Medulla oblongata (tissue), 1 donor: ENCODE measurements at regions not wholly inside any gene's neighbourhood (a gene's known extent, or its start where the extent isn't known, plus 50 kb on each side); places are given as distances from the start of the nearest gene placed in this dataset.
"Not testable (repeated sequence)": the region's sequence is repeated elsewhere in the genome, so short reads cannot be mapped to it uniquely, and the experiment has no call there.

ENCODE experiments used
- DNase-seq: peaks from one replicate; pipeline ENCODE4 v3.0.0-alpha.2; 2015; ENCODE audit errors: extremely low spot score

DNA sequence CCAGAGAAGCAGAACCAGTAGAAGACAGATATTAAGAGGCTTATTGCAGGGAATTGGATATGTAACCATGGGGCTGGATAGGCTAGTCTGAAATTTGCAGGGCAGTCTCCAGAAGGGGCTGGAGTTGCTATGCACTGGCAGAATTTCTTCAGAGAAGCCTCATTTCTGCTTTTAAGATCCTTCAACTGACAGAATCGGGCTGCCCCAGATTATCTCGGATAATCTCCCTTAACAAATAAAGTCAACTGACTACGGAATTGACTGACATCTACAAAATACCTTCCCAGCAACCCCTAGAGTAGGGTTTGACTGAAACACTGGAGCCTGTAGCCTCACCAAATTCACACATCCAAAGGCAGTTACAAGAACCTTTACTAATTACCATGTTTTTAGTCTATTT lies 136.4 kb downstream of the SOCS6 start:
- no peak for DNase-seq

DNA sequence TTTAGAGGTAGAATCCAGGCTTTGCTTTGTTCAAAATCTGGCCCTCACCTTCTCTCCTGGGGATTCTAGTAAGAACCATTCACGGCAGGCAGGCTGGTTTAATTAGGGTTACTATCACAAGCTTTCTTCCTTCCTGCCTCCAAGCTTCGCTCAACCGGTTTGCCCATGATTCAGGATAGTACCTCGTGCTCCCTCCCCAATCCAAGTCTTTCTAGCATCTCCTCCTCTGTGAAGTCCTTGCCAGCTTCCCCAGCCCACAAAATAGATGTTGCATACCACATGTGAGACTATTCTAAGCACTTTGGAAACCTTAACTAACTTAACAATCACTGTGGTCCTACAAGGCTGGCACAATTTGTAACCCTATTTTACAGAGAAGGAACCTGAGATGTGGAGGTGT lies 135.1 kb downstream of the SOCS6 start:
- no peak for DNase-seq

DNA sequence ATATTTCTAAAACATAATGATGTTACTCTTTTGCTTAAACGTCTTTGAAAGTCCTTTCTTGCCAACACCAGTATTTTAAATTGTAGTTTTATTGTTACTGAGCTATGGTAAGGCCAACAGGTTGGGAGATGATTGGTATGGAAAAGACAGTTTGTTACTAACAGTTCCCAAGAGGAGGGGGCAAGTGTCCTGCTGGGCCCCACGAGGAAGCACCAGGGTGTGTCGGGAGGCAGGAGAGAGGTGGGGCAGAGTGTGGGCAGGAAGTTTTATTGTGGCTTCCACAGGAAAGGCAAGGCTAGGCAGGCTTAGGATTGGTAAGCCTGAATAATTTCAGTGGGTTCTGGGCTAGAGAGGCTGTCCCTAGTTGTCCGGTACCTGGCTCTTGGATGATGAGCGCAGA lies 134.3 kb downstream of the SOCS6 start:
- DNase-seq, result no peak

DNA sequence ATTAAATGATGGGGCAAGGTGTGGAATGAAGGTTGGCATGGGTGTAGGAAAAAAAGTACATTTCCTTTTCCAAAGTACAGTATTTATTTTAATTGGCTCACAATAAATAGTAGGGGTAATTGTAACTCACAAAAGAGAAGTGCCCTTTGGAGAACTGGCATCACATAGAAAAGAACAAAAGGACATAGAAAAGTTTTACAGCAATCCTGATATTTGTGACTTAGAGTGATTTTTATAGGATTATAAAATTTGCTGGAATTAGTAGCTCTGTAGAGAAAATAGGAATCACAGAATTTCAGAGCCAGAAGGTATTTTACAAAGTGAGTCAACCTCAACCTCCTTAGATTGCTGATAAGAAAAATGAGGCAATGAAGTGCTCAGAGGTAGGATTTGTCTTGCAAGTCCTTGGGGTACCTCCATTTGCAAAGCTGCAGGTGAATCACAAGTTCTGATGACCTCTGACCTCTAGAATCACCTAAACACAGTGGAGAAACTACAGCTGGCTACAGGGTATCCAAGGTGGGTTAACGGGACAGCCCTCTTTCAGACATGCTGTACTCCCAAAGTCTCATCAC lies 133.6 kb downstream of the SOCS6 start:
- DNase-seq, result no peak

DNA sequence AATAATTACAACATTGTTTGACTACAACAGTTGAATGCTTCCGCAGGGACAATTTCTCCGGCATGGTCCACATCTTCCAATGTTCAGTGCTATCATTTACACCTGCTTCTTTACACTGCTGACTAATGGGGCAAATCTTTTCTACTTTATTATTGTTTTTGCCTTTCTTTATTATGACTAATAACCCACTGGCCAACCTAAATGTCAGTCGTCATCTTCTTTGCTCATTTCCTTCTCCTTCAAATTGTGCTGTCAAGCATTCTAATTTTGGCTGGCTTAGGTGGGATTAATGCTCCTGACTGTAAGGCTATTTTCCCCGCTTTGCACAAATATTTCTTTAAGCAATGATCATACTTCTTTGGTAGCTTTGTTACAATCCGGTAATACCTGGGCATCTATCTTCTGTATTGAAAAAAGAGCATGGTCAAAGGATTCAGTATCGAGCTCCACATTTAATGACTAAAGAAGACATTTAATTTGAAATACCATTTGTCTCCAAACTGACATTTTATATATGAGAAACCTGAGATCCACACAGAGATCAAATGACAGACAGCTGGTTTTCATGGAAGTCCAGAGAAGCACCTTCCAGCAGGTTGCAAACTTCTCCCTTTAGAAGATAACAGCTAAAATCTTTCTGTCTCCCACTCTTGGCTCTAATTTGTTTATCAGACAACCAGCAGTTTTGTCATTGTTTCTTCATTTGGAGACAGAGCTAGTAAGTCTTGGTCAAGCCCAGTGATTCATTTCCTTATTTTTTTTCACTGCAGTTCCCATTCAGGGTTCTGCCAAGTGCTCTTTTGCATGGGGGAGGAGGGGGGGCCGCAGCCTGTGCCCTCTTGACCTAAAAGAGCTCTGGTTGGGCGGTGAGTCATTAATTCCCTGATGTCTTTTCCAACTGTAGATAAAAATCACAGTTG lies 132.9 kb downstream of the SOCS6 start:
- DNase-seq, result peak; percentile 76

DNA sequence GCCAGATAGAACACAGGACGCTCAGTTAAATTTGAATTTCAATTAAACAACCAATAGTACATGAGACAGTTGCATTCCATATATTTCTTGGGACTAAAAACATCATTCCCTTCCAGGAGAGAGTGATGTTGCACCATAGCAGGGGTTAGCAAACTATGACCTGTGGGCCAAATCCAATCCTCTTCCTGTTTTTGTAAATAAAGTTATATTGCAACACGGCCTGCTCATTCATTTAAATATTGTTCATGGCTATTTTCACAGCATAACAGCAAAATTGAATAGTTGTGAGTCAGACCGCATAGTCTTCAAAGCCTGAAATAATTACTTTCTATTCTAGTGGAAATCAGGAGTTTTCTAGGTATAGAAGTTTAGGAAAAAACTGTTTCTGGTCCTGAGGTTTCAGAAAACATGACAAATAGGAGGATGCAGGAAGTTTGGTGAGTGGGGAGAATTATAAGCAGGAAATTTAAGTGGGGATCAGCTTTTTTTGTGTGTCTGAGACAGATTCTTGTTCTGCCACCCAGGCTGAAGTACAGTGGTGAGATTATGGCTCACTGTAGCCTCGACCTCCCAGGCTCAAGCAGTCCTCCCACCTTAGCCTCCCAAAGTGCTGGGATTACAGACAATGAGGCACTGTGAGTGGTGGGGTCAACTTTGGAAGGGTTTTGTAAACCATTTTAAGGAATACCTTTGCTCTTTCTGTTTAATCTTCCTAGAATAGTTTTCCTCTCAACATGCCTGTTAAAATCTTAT lies 131.5 kb downstream of the SOCS6 start:
- DNase-seq, result no peak

DNA sequence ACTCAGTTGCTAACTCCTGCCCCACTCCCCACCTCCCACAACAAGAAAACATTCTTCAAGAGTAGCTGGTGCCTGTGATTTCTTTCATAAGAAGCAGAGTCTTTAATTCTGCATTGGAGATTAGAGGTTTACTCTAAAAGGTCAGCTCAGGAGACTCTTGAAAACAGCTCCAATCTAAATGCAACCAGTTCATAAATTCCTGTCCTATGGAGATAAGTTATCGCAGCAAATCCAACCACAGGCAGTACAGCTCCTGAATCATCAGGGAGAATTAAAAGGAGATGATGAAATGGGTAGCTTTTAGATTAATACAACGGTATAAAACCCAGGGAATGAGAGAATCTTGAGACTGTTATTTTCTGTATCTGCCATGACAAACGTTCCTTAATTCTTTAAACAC lies 130.7 kb downstream of the SOCS6 start:
- DNase-seq, result no peak

DNA sequence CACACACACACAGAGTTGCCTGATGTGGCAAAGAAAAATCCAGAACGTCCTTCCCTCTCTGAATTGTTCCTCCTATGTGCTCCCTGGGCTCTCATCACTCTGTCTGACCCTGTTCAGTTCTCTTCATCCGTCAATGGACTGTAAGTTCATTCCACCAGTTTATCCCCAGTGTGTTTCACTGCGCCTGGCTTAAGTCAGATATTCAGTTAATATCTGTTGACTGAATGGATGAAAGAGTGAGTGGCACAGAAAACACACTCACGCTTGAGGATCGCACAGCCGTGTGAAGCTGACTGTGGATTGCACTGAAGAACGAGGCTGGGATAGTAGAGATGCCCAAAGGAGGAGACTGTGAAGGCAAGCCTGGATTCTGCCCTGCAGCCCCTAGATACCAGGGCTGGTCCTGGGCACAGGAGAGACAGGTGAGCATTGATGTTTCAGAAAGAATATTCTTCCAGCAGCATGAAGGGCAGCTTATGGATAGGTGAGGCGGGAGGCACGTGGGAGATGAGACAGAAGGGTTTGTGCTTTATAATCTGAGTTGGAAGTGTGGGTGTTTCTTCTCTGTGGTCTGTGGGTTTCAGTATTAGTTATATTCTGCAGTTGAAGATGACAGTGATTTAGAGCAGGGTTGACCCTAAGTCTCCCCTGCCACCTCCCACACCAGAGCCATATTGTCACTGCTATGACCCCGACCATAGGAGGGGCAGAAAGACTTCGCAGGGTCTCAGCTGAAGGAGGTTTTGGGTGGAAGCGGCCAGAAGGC lies 129.9 kb downstream of the SOCS6 start:
- no peak for DNase-seq

DNA sequence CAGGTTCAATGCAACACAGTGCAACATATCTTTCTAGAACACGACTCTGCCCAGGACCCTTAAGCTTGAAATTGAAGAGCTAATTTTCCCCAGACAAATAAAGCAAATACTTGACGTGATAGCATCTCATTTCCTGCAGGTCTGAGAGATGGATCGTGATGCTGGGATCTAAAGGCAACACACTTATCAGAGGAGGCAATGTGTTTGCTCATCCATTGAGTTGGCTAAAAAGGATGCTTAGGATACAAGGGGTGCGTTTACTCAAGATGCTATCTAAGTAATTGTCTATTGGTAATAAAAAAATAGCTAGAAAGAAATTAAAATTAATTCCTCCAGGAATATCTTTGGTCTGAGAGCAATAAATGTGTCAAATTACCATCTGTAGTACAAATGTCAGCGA lies 129.0 kb downstream of the SOCS6 start:
- no peak for DNase-seq

DNA sequence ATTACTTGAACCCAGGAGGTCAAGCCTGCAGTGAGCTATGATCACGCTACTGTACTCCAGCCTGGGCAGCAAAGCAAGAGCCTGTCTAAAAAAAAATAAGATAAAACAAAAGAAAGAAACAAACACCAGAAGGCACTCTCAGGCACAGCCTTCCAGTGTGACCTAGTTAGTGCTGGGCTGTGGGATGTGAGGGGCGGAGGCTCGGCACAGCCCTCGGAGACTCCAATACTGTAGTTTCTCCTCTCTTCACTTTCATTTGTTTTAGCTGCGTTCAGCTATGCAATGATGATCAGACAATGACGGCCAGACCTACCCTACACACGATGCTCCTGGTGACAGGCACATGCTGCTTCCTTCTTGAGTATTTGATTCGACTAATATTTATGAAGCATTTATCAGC lies 127.7 kb downstream of the SOCS6 start:
- DNase-seq, result no peak

DNA sequence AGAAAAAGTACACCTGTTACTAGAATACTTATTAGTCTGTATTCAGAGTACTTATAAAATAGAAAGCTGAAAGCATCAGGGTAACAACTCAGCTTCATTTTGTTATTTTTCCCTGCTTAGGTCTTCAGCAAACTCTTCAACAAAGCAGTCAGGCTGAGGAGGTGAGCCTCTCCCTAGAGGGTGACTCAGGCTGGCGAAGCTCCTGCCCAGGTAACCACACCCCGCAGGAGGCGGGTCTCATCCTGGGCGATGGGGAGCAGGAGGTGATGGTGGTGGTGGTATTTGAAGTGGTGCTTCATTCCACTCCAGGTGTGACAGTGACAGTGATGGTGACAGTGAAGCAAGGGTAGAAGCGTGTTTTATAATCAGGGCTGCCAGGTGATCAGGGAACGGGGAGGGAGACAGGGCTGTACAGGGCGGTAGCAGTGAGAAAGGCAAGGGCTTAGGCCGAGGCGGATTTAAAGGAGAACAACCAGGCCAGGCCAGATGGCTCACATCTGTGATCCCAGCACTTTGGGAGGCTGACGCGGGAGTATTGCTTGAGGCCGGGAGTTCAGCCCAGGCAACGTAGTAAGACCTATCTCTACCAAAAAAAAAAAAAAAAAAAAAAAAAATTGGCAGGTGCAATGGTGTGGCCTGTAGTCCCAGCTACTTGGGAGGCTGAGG lies 127.1 kb downstream of the SOCS6 start:
- no peak for DNase-seq

DNA sequence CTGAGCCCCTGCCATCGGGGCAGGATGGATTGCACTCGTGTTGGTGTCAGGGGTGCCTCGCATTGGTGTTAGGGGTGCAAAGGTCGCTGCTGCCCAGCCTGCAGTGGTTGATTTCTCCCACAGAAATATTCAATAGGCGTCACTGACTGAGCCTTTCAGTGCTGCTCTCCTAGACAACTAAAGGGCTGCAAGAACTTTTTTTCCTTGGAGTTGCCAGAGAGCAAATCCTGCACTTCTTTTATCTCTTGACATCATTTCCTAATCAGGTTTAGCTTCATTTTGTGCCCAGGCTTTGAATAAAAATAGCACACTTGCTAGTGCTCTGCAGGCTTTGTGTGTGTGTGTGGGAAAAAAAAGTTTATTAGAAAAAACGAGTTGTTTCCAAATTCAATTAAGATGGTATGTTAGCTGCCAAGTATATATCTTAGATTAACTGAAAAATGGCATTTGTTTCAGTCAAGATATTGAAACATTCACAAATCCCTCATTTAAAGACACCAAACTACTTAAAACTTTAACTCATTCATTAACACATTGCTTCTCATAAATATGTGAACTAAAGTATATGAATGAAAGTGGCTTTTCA lies 125.6 kb downstream of the SOCS6 start:
- DNase-seq, result no peak

DNA sequence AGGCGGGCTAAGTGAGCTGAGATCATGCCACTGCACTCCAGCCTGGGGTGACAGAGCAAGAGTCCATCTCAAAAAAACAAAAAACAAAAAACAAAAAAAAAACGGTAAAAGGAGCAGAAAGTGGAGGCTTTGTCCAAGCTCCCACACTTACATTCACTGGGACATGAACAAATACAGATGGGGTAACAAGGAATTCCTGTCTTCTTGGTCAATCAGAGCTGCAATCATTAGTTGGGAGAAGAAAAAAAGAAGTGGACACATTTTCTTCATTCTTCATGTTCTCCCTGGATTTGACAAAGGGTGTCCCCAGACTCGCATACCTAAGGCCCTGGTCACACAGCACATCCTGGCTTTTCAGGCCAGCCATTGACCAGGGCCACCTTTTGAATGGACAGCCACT lies 124.6 kb downstream of the SOCS6 start:
- no peak for DNase-seq

DNA sequence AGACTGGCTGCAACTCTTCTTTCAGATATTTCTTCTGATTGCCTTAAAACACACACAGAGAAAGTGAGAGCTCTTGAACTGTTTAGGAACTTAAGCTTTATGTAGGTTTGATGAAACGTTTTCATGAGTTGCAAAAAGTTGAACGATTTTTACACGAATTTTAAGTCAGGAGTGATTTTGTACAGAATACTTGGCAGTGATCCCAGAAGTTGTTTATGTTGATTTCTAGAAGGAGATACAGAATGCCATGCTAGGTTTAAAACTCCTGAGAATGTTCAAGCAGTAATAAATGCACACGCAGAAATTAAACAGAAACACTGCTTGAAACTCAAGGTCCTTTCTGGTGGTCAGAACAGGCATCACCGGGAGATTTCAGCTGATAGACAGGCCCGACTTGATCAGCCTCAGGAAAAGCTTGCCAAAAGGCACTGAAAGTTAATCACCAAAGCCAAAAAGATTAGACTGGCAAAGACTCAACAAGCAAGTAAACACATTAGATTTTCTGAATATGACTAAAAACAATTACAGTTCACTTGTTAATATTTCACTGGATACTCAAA lies 123.1 kb downstream of the SOCS6 start:
- no peak for DNase-seq

DNA sequence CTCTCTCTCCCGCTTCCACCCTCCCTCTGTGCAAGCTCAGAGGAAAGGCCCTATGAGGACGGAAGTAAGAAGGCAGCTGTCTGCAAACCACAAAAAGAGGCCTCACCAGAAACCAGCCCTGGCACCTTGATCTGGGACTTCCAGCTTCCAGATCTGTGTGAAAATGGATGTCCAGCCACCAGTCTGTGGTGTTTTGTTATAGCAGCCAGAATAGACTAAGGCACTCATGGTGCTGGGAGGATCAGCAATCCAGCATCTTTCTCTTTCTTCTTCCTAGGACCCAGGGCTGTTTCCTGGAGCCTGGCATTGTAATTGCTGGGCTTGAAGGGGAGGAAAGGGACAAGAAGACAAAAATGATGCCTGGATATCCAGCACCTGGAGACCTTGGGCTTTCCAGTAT lies 122.5 kb downstream of the SOCS6 start:
- no peak for DNase-seq

DNA sequence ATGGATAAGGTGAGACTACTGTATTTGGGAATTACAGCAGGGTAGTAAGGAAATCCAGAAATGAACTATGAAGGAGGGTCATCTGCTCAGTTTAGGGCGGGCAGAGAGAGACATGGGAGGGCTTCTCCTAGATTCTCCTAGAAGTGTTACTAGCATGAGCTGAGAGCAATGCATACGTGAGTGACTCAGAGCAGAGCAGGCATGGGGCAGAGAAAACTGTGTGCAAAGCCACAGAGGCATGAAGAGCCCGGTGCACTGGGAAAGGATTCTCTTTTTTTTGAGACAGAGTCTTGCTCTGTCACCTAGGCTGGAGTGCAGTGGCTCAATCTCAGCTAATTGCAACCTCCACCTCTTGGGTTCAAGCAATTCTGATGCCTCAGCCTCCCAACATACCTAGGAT lies 116.2 kb downstream of the SOCS6 start:
- DNase-seq, result no peak

DNA sequence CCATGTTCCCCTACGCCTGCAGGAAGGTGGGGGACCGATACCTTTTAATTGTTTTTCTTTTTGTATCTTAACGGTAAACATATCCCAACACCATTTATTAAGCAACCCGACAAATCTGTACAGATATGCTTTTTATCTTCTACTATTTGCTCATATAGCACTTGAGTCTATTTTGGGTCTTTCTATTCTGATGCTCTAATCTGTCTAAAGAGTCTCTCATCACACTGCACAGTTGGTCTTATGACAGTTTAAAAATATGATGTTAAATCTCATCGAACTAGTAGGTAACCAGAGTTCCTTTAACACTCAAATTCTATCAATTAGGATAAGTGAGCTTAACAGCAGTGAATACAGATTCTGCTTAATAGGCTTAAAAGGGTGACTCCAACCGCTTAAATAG lies 111.6 kb downstream of the SOCS6 start:
- no peak for DNase-seq

DNA sequence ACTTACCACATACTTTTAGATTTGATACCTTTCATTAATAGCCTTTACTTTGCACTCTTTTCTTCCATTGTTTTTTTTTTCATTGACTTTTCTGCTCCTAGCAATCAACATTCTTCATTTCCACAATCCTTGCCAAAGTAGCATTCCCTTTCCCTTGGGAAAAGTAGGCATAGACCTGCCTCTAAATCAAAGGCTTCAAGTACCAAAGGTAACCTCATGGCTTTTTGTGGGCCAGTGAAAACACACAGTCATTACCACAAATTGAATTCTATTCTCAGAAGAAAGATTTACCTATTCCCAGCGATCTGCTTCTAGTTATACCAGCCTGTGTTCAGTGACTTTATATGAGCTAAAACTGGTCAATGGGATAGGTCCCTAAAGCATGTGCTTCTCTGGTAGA lies 109.2 kb downstream of the SOCS6 start:
- DNase-seq, result no peak

DNA sequence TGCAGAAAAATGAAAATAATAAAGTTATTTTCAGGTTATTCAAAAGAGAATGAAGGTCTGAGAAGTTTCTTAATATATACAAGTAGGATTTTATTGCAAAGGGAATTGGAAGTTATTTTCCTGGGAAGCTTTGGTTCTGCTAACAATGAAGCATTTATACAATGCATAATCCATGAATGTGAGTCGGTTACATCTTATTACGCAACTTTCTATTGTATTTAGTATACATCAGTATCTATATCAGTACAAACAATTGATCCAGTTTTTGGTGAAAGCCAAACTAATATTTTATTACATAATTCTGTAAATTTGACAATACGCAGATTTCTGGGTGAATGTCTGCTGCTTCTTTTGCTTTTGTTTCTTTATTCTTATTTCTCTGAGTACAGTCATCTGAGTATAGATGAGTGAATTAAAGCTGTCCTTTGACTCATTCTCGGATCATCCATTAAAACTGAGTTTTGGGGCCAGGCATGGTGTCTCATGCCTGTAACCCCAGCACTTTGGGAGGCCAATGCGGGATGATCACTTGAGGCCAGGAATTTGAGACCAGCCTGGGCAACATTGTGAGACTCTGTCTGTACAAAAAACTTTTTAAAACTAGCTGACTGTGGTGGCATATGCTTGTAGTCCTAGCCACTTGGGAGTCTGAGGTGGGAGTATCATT lies 108.5 kb downstream of the SOCS6 start:
- no peak for DNase-seq

DNA sequence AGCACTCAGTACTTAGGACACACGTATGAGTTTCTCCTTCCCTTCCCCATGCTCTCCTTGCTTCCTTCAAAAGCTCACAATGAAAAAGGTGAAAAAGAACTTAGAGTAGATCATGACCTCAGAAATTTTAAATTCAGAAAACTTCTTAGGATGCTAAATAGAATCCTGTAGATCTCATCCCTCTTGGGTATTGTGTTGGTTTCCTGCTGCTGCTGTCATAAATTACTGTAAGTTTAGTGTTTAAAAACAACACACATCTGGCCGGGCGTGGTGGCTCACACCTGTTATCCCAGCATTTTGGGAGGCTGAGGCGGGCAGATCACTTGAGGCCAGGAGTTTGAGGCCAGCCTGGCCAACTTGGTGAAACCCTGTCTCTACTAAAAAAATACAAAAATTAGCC lies 106.9 kb downstream of the SOCS6 start:
- DNase-seq, result not testable (repeated sequence)
